Common myeloid progenitor, CD34-positive (primary cell): ENCODE measurements at regions not wholly inside any gene's neighbourhood (a gene's known extent, or its start where the extent isn't known, plus 50 kb on each side); places are given as distances from the start of the nearest gene placed in this dataset.
"Not testable (repeated sequence)": the region's sequence is repeated elsewhere in the genome, so short reads cannot be mapped to it uniquely, and the experiment has no call there.

ENCODE experiments used
- CTCF ChIA-PET: fragments of 350-600 bp; sonication (Branson Sonifier 250); formaldehyde crosslinking; loops from one replicate; lab custom pipeline; 2021; ENCODE audit warnings: antibody characterized with exemption; lab: Charles Lee
- POLR2A ChIA-PET: fragments of 350-600 bp; sonication (Branson Sonifier 250); formaldehyde crosslinking; loops from one replicate; lab custom pipeline; 2021; ENCODE audit warnings: antibody characterized with exemption; lab: Charles Lee
- DNase-seq, 3 donors: peaks; one replicate each; pipeline versions ENCODE4 v3.0.0 to v3.0.0-alpha.2; 2013
- H3K27ac ChIP-seq, 2 experiments: 1 replicate in 1 of 2; 2 replicates in 1 of 2; pipeline ENCODE4 v1.7.0; 2013; ENCODE audit warnings: inconsistent platforms in 2 of 2, low read length in 2 of 2, mild to moderate bottlenecking in 2 of 2, low read depth in 1 of 2, moderate library complexity in 1 of 2; ENCODE audit not compliant: severe bottlenecking in 2 of 2, insufficient read depth in 1 of 2, poor library complexity in 1 of 2
- H3K27me3 ChIP-seq, 5 experiments: replicated peaks in 2 of 5; 1 replicate in 3 of 5; 2 replicates in 2 of 5; pipeline versions ENCODE4 v1.6.1 to v1.7.0; 2013; ENCODE audit warnings: low read length in 4 of 5, mild to moderate bottlenecking in 2 of 5, moderate library complexity in 2 of 5, inconsistent platforms in 1 of 5; ENCODE audit not compliant: insufficient read depth in 5 of 5, control insufficient read depth in 4 of 5
- H3K36me3 ChIP-seq, 4 experiments: 1 replicate in 2 of 4; 2 replicates in 2 of 4; pipeline versions ENCODE4 v1.6.1 to v1.7.0; 2013; ENCODE audit warnings: low read length in 3 of 4, control low read depth in 1 of 4, mild to moderate bottlenecking in 1 of 4; ENCODE audit not compliant: control insufficient read depth in 4 of 4, insufficient read depth in 4 of 4
- H3K4me1 ChIP-seq, 4 experiments: 1 replicate in 3 of 4; 2 replicates in 1 of 4; pipeline versions ENCODE4 v1.6.1 to v1.7.1; 2013; ENCODE audit warnings: low read length in 3 of 4, mild to moderate bottlenecking in 3 of 4, control low read depth in 1 of 4, inconsistent platforms in 1 of 4, moderate library complexity in 1 of 4; ENCODE audit not compliant: control insufficient read depth in 4 of 4, insufficient read depth in 4 of 4; ENCODE audit errors: control extremely low read depth in 1 of 4
- H3K4me3 ChIP-seq, 7 experiments: 1 replicate in 4 of 7; 2 replicates in 3 of 7; pipeline versions ENCODE4 v1.5.1 to v1.7.0; 2013; ENCODE audit warnings: mild to moderate bottlenecking in 7 of 7, low read length in 6 of 7, moderate library complexity in 6 of 7, inconsistent platforms in 2 of 7, low read depth in 2 of 7, control low read depth in 1 of 7; ENCODE audit not compliant: insufficient read depth in 4 of 7, control insufficient read depth in 1 of 7; ENCODE audit errors: extremely low read depth in 1 of 7
- H3K9me3 ChIP-seq, 5 experiments: 1 replicate in 4 of 5; 2 replicates in 1 of 5; pipeline versions ENCODE4 v1.6.1 to v1.7.1; 2013; ENCODE audit warnings: low read length in 4 of 5, mild to moderate bottlenecking in 2 of 5, inconsistent platforms in 1 of 5, low read depth in 1 of 5, moderate library complexity in 1 of 5; ENCODE audit not compliant: control insufficient read depth in 4 of 5, insufficient read depth in 2 of 5; ENCODE audit errors: control extremely low read depth in 1 of 5
- WGBS: methylation state at CpG from one replicate; pipeline ENCODE4 v1.1.5; 2013; ENCODE audit not compliant: insufficient coverage; 5-methylcytosine and 5-hydroxymethylcytosine counted together

DNA sequence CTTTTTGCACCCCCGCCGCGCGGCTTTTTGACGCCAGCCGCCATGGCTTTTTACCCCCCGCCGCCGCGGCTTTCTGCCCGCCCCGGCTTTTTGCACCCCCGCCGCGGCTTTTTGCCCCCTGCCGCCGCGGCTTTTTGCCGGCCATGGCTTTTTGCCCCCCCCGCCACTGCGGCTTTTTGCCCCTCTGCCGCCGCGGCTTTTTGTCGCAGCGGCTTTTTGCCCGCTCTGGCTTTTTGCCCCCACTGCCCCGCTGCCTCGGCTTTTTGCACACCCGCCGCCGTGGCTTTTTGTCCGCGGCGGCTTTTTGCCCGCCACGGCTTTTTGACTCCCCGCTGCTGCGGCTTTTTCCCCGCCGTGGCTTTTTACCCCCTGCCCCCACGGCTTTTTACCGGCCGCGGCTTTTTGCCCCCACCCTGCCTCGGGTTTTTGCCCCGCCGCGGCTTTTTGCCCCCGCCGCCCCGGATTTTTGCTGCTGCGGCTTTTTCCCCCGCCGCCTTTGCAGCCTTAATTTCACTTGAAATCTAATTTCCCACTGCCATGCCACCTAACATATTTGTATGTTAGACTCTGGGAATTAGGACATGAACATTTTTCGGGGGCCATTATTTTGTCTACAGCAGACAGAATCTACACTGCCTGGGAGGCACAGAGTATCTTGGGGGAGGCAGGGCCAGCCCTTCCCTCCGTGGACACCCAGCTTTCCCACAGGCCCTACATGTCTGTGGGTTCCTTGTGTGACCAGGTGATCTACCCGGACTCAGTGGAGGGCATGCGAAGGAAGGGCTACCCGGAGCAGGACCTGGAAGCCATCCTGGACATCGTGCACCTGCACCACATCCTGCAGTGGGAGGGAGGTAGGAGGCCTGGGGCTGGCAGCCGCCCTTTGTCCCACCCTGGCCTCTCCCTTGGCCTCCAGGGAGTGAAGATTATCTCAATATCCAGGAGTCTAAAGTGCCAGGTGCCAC is 3031.0 kb upstream of the TEKT4 start:
- H3K27ac ChIP-seq: no peak overlapping the region
- CTCF ChIA-PET: no interaction called here
- POLR2A ChIA-PET: no interaction called here
- H3K36me3 ChIP-seq: no peaks in the 10 kb centered on the region
- H3K4me1 ChIP-seq: no peaks in the 10 kb centered on the region
- H3K27me3 ChIP-seq: peaks cover 0 to 32% (median 7%) of the 10 kb centered on the region in 5 experiments
- no peak overlapping the region for H3K4me3 ChIP-seq
- WGBS: 19% methylated on average over 29 of the region's 62 CpGs
- peak in 2 of 3 donors; percentile 0 to 4 for DNase-seq
- H3K9me3 ChIP-seq: peaks cover 0 to 5% (median 0%) of the 10 kb centered on the region in 5 experiments

DNA sequence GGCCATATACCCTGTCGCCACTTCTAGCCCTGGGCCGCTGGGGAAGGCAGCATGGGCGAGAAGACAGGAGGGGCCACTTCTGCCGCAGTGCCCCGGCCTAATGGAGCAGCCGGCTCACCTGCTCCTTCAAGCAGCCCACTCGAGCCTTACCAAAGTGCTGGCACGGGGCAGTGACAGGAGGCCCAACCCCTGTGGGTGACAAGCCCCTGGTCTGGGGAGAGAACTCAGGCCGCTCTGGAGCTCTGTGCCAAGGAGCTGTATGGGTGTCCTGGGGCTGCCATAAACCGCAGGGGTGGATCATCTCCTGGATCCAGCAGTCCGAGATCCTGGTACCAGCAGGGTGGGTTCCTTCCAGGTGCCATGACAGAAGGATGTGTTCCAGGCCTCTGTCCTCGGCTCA is 3029.0 kb upstream of the TEKT4 start:
- DNase-seq, H3K4me1 ChIP-seq, H3K27ac ChIP-seq, H3K9me3 ChIP-seq, POLR2A ChIA-PET, H3K36me3 ChIP-seq, CTCF ChIA-PET, H3K4me3 ChIP-seq: not testable (repeated sequence)
- H3K27me3 ChIP-seq: peaks cover 0 to 32% (median 7%) of the 10 kb centered on the region in 5 experiments
- WGBS: 83% methylated on average over 9 of the region's 12 CpGs

DNA sequence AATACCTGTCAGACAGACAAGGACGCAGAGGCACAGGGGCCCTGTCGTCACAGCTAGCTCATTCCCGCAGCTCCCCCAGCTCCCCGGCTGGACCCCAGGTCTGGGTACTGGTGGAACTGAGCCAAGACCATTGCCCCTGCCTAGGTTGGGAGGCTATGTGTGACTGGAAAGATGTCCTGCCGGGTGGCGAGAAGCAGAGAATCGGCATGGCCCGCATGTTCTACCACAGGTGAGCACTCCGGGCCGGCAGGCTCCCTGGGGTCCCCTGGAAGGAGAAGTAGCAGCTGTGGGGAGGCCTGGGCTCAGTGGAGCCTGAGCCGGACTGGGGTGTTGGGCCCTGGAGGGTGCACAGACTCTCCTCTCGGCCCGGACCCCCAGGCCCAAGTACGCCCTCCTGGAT is 3028.3 kb upstream of the TEKT4 start:
- H3K4me3 ChIP-seq, H3K36me3 ChIP-seq, H3K4me1 ChIP-seq, POLR2A ChIA-PET, CTCF ChIA-PET, H3K9me3 ChIP-seq, H3K27ac ChIP-seq, DNase-seq: not testable (repeated sequence)
- 98% methylated on average over 7 of the region's 14 CpGs for WGBS
- peaks cover 0 to 32% (median 7%) of the 10 kb centered on the region in 5 experiments for H3K27me3 ChIP-seq

DNA sequence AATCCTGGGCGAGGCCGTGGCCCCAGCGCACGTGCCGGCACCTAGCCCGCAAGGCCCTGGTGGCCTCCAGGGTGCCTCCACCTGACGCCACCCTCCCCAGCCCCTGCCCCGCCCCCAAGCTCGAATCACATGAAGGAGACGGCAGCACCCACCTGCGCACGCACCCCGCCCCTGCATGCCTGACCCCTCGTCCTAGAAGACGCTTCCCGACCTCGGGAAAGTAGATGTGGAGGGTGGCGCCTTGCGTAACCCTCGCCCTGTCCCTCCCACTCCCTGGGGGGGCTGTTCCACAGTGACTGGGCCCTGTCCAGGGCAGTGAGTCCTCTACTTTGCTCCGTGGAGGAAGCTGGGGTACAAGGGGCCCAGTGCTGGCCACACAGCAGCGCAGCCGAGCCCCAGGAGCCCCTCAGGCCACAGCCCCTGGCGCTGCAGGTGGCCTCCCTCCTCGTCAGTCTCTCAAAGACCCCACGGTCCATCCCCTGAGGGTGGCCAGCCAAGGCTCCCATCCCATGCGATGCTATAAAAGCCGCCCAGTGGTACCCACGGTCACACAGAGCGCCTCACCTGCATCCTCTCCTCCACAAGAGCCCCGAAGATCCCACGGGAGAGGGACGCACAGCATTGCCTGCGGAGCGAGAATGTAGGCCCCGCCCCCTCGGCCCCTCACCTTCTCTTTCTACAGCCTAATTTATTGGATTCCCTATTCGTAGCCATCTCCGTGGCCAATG is 3027.3 kb upstream of the TEKT4 start:
- POLR2A ChIA-PET, CTCF ChIA-PET: not testable (repeated sequence)

DNA sequence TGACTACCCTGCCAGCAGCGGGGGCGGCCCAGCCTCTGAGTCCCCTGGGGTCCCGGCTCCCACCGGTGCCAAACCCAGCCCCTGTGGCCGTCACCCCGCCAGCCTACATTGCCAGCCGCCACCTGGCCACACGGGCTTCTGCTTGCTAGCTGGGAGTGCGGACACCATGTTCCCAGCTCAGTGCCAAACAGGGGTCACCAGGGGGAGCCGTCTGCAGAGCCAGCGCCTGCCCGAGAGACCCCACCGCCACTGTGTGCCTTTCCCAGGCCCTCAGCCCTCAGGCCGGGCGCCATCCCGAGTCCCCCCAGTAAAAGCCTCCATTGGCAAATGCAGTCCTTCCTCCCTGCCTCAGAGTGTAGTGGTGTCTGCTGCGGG is 3026.8 kb upstream of the TEKT4 start:
- H3K36me3 ChIP-seq, POLR2A ChIA-PET, H3K9me3 ChIP-seq, H3K27ac ChIP-seq, DNase-seq, H3K4me1 ChIP-seq, H3K4me3 ChIP-seq, CTCF ChIA-PET: not testable (repeated sequence)
- WGBS: 83% methylated on average over 14 of the region's 17 CpGs
- H3K27me3 ChIP-seq: peaks cover 0 to 32% (median 7%) of the 10 kb centered on the region in 5 experiments

More for the DNA sequence above, 3027.3 kb upstream of the TEKT4 start:
- H3K27me3 ChIP-seq: peaks cover 0 to 32% (median 7%) of the 10 kb centered on the region in 5 experiments
- H3K27ac ChIP-seq, DNase-seq, H3K36me3 ChIP-seq, H3K4me1 ChIP-seq, H3K9me3 ChIP-seq, H3K4me3 ChIP-seq: not testable (repeated sequence)
- WGBS: 90% methylated on average over 25 of the region's 39 CpGs

DNA sequence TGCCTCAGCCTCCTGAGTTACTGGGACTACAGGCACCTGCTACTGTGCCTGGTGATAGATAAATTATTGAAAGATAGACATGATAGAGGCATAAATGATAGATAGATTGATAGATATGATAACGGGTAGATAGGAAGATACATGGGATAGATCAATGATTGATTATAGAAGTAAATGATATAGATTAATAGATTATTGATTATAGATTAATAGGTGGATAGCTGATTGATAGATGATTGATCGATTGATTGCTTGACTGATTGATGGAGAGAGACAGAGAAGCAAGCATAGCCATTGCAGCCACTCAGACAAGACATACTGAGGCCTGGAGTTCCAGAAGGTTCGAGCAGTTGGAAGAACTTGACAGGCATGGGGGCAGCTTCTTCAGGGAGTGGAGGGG is 3024.8 kb upstream of the TEKT4 start:
- 81% methylated on average over 2 of the region's 3 CpGs for WGBS
- CTCF ChIA-PET, POLR2A ChIA-PET, H3K36me3 ChIP-seq, H3K4me1 ChIP-seq, H3K27ac ChIP-seq, H3K4me3 ChIP-seq, DNase-seq, H3K9me3 ChIP-seq: not testable (repeated sequence)
- peaks cover 0 to 14% (median 0%) of the 10 kb centered on the region in 5 experiments for H3K27me3 ChIP-seq
